Ishikawa (cell line): ENCODE measurements at regions not wholly inside any gene's neighbourhood (a gene's known extent, or its start where the extent isn't known, plus 50 kb on each side); places are given as distances from the start of the nearest gene placed in this dataset.

ENCODE experiments used
- CEBPB ChIP-seq: IDR thresholded peaks from 2 replicates; pipeline ENCODE4 v1.6.1; 2012
- CREB1 ChIP-seq: IDR thresholded peaks from 2 replicates; pipeline ENCODE4 v1.6.1; 2012; ENCODE audit warnings: low read depth
- EGR1 ChIP-seq: IDR thresholded peaks from 2 replicates; pipeline ENCODE4 v1.6.1; 2012
- EP300 ChIP-seq: IDR thresholded peaks from 2 replicates; pipeline ENCODE4 v1.6.1; 2012; ENCODE audit warnings: borderline replicate concordance
- FOXM1 ChIP-seq: IDR thresholded peaks from 2 replicates; pipeline ENCODE4 v1.6.1; 2012; ENCODE audit warnings: low read depth, borderline replicate concordance
- NFIC ChIP-seq: IDR thresholded peaks from 2 replicates; pipeline ENCODE4 v1.6.1; 2012
- RAD21 ChIP-seq: IDR thresholded peaks from 2 replicates; pipeline ENCODE4 v1.6.1; 2012; ENCODE audit warnings: low read depth
- TAF1 ChIP-seq: IDR thresholded peaks from 2 replicates; pipeline ENCODE4 v1.6.1; 2012; ENCODE audit warnings: low read depth, mild to moderate bottlenecking
- TCF12 ChIP-seq: IDR thresholded peaks from 2 replicates; pipeline ENCODE4 v1.6.1; 2012; ENCODE audit warnings: low read depth
- TEAD4 ChIP-seq: IDR thresholded peaks from 2 replicates; pipeline ENCODE4 v1.6.1; 2012
- YY1 ChIP-seq: IDR thresholded peaks from 2 replicates; pipeline ENCODE4 v1.6.1; 2012; ENCODE audit warnings: low read depth
- ZBTB7A ChIP-seq: IDR thresholded peaks from 2 replicates; pipeline ENCODE4 v1.6.1; 2012; ENCODE audit warnings: low read depth
- TF ChIP-seq, protein P1 (sequence below): IDR thresholded peaks from 2 replicates; pipeline ENCODE4 v1.6.1; 2012; ENCODE audit warnings: low read depth, mild to moderate bottlenecking
- TF ChIP-seq, protein P2 (sequence below): IDR thresholded peaks from 2 replicates; pipeline ENCODE4 v1.6.1; 2012
- TF ChIP-seq, protein P3 (sequence below): IDR thresholded peaks from 2 replicates; pipeline ENCODE4 v1.6.1; 2012

DNA sequence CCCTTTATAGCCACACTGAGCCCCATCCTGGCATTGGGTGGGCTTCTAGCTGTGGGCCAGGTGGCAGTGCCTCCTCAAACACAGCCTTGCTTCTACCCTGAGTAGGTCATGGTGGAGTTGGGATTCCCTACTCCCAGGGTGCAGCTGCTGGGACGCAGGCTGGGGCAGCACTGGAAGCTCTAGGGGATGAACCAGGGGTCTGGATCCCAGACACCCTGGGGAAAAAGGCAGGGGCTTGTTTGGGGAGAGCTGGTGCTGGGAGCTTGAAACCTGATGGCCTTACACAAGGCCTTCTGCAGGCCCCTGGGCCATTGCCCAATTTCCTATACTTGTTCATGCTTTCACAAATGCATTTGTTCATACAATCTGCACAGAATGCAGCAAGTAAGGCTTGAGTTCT is 103.7 kb upstream of the CTBP2 start:
- TF ChIP-seq ZBTB7A = 0 out of 2 replicates have a peak, but pooled peaks have one; percentile 49
- no peak for TF ChIP-seq EP300

DNA sequence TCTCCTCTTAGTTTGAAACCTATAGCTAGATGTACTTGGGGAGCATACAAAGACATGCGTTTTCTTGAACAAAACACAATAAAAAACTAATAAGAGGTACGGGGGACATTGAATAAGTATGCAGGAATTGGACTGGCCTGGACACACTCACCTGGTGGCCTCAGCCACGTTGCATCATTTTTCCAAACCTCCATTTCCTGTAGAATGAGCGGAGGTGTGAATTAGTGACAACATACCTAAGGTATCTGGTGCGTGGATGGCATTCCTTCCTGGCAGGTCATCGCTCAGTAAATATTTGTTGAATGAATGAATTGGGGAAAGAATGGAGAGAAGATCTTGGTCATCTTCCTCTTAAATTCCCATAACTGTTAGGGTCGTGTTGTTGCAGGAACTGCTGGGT is 103.2 kb upstream of the CTBP2 start:
- peak; percentile 95 for TF ChIP-seq CEBPB
- peak; percentile 90 for TF ChIP-seq EP300
- no peak for TF ChIP-seq TAF1
- no peak; the same call in 1 of the 2 replicates for TF ChIP-seq FOXM1
- TF ChIP-seq TEAD4 = peak; percentile 97
- TF ChIP-seq, protein P1, sequence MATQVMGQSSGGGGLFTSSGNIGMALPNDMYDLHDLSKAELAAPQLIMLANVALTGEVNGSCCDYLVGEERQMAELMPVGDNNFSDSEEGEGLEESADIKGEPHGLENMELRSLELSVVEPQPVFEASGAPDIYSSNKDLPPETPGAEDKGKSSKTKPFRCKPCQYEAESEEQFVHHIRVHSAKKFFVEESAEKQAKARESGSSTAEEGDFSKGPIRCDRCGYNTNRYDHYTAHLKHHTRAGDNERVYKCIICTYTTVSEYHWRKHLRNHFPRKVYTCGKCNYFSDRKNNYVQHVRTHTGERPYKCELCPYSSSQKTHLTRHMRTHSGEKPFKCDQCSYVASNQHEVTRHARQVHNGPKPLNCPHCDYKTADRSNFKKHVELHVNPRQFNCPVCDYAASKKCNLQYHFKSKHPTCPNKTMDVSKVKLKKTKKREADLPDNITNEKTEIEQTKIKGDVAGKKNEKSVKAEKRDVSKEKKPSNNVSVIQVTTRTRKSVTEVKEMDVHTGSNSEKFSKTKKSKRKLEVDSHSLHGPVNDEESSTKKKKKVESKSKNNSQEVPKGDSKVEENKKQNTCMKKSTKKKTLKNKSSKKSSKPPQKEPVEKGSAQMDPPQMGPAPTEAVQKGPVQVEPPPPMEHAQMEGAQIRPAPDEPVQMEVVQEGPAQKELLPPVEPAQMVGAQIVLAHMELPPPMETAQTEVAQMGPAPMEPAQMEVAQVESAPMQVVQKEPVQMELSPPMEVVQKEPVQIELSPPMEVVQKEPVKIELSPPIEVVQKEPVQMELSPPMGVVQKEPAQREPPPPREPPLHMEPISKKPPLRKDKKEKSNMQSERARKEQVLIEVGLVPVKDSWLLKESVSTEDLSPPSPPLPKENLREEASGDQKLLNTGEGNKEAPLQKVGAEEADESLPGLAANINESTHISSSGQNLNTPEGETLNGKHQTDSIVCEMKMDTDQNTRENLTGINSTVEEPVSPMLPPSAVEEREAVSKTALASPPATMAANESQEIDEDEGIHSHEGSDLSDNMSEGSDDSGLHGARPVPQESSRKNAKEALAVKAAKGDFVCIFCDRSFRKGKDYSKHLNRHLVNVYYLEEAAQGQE = no peak
- TF ChIP-seq, protein P2, sequence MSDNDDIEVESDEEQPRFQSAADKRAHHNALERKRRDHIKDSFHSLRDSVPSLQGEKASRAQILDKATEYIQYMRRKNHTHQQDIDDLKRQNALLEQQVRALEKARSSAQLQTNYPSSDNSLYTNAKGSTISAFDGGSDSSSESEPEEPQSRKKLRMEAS = peak; percentile 94
- no peak for TF ChIP-seq ZBTB7A
- TF ChIP-seq EGR1 = peak; percentile 53
- TF ChIP-seq YY1 = peak; percentile 63; the same call in 1 of the 2 replicates
- TF ChIP-seq, protein P3, sequence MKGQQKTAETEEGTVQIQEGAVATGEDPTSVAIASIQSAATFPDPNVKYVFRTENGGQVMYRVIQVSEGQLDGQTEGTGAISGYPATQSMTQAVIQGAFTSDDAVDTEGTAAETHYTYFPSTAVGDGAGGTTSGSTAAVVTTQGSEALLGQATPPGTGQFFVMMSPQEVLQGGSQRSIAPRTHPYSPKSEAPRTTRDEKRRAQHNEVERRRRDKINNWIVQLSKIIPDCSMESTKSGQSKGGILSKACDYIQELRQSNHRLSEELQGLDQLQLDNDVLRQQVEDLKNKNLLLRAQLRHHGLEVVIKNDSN = no peak
- peak; percentile 85 for TF ChIP-seq TCF12
- TF ChIP-seq NFIC = peak; percentile 56; the same call in 1 of the 2 replicates
- TF ChIP-seq CREB1 = 0 out of 2 replicates have a peak, but pooled peaks have one; percentile 8
- TF ChIP-seq RAD21 = no peak; the same call in 1 of the 2 replicates

DNA sequence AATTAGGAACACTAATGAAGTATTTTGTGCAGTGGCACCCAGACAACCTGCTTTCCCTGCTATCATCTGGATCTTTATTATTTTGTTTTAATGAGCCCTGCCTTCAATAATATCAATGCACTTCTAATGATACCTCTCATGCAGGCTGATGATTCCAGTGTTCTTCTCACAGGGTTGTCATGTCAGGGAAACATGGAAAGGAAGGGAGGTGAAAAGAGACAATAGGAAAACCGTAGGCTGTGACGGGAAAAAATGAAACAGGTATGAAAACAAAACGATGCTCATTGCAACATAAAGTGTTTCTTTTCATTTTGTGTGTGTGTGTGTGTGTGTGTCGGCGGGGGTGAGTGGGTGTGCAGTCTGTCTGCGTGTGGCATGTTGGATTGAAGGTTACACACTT is 102.6 kb upstream of the CTBP2 start:
- TF ChIP-seq EGR1 (no peak), FOXM1 (no peak), CREB1 (no peak), YY1 (no peak), NFIC (no peak), EP300 (no peak), TCF12 (no peak), TAF1 (no peak), RAD21 (no peak), CEBPB (no peak), ZBTB7A (no peak), TEAD4 (no peak)
- TF ChIP-seq, protein P3 = no peak
- TF ChIP-seq, protein P1 = no peak
- TF ChIP-seq, protein P2 = no peak

DNA sequence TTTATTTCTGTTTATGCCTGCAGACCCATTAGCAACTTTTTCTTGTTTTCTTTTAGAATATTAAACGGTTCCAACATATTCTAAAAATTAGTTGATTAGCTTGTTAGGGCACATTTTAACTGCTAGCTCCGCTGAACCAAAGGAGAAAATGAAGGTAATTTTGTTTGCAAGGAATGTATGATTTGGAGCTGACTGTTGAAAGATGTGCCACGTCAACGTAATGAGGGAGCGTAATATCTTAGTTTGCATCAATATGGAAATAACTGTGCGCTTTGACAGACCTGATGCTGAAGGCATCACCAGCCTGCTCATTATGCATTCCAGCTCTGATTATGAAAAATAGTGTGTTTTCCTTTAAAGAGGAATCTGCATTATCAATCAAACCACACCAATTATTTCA is 102.0 kb upstream of the CTBP2 start:
- TF ChIP-seq, protein P1 = no peak
- TF ChIP-seq EP300 = no peak
- no peak for TF ChIP-seq FOXM1
- no peak for TF ChIP-seq ZBTB7A
- TF ChIP-seq, protein P3 = no peak
- no peak for TF ChIP-seq TEAD4
- TF ChIP-seq, protein P2 = no peak
